ENCODE measurements at regions not wholly inside any gene's neighbourhood (a gene's known extent, or its start where the extent isn't known, plus 50 kb on each side); places are given as distances from the start of the nearest gene placed in this dataset.

DNA sequence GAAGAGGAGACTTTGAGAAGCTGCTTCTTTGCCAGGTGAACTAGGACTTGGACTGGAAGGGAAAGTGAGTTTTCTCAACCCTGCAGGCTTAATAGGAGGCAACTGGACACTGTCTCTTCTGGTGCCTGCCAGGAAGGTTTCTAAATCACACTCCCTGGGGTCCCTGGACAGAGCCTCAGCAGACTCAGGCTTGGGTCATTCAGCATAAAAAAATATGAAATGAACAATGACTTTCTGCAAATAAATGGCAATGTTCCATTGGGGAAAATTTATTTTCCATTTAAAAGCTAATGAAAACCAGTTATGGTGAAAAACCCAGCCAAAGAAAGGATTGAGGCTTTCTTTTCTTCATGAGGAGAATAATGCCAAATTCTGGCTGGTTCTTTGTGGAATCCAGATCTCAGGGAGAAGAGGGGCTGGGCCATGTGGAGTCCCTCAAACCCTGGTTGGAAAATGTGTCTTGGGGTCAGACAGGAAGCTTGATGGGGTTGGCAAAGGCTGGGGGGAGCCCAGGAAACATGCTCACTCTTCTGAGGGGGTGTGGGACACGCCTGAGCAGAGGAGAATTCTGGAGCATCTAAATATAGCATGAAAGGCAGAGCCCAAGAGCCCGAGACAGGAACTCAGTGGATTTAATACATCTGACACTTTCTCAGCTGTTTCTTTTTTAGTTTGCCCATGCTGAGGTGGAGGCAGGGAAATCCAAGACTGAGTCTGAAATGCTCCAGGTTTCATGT is 65.2 kb upstream of the EMX2 start:
- ChIA-PET POLR2A (ENCODE audit: unreplicated experiment) (no interaction called here), CTCF (no interaction called here)
- Histone ChIP-seq H3K9me2 (ENCODE audit: insufficient read depth) (no peaks in the 10 kb centered on the region), H4K20me1 (ENCODE audit: insufficient read depth) (no peaks in the 10 kb centered on the region), H3K4me1 (replicated peaks; ENCODE audit: insufficient read depth) (no peaks in the 10 kb centered on the region), H3K27me3 (ENCODE audit: insufficient read depth, low read depth) (no peaks in the 10 kb centered on the region), H3K9me3 (ENCODE audit: insufficient read depth, low read depth) (no peaks in the 10 kb centered on the region), H3K79me2 (ENCODE audit: low read depth) (no peaks in the 10 kb centered on the region), H3K4me2 (no peak overlapping the region), H2AFZ (no peak overlapping the region), H3K36me3 (ENCODE audit: low read depth) (no peaks in the 10 kb centered on the region), H3K27ac (no peak overlapping the region), H3F3A (ENCODE audit: insufficient read depth, low read depth) (no peaks in the 10 kb centered on the region), H3K4me3 (no peak overlapping the region)
- intact Hi-C loops (cut with micrococcal nuclease; ENCODE audit: unreplicated experiment), result no loop called here
- no peak for TF ChIP-seq EZH2 (IDR thresholded peaks at IDR 0.05; ENCODE audit: low read depth)
- TF ChIP-seq, protein P1, sequence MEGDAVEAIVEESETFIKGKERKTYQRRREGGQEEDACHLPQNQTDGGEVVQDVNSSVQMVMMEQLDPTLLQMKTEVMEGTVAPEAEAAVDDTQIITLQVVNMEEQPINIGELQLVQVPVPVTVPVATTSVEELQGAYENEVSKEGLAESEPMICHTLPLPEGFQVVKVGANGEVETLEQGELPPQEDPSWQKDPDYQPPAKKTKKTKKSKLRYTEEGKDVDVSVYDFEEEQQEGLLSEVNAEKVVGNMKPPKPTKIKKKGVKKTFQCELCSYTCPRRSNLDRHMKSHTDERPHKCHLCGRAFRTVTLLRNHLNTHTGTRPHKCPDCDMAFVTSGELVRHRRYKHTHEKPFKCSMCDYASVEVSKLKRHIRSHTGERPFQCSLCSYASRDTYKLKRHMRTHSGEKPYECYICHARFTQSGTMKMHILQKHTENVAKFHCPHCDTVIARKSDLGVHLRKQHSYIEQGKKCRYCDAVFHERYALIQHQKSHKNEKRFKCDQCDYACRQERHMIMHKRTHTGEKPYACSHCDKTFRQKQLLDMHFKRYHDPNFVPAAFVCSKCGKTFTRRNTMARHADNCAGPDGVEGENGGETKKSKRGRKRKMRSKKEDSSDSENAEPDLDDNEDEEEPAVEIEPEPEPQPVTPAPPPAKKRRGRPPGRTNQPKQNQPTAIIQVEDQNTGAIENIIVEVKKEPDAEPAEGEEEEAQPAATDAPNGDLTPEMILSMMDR (conservative IDR thresholded peaks at IDR 0.05), result no peak
- no peak for DNase-seq
- BruUV-seq (replicated peaks), result no TSS peak

DNA sequence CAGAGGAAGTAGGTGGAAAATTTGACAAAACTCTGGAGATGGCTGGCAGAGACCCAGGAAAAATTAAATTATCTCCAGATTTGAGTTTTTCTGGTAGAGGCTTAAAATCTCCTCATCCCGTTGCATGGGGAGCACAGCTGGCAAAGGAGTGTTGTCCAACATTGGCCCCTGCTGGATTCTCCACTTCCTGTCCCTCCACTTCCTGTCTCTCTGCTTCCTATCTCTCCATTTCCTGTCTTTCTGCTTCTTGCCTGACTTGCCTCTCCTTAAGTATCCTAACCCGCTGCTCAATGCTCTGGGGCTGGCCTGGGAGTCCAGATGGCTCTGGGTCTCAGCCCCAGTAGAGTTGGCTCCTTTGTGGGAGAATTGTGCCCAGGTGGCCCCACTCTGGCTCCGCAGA is 65.8 kb upstream of the EMX2 start:
- no peaks in the 10 kb centered on the region for H4K20me1 ChIP-seq (ENCODE audit: insufficient read depth)
- no TSS peak for BruUV-seq (replicated peaks)
- TF ChIP-seq, protein P1 (conservative IDR thresholded peaks at IDR 0.05), result no peak
- TF ChIP-seq EZH2 (IDR thresholded peaks at IDR 0.05; ENCODE audit: low read depth), result no peak
- no peaks in the 10 kb centered on the region for H3K4me1 ChIP-seq (replicated peaks; ENCODE audit: insufficient read depth)
- H3K27ac ChIP-seq, result no peak overlapping the region
- H3K9me3 ChIP-seq (ENCODE audit: insufficient read depth, low read depth), result no peaks in the 10 kb centered on the region
- no peaks in the 10 kb centered on the region for H3F3A ChIP-seq (ENCODE audit: insufficient read depth, low read depth)
- H3K36me3 ChIP-seq (ENCODE audit: low read depth), result no peaks in the 10 kb centered on the region
- intact Hi-C loops (cut with micrococcal nuclease; ENCODE audit: unreplicated experiment), result no loop called here
- H3K4me3 ChIP-seq, result no peak overlapping the region
- H3K27me3 ChIP-seq (ENCODE audit: insufficient read depth, low read depth), result no peaks in the 10 kb centered on the region
- POLR2A ChIA-PET (ENCODE audit: unreplicated experiment), result no interaction called here
- no peak for DNase-seq
- CTCF ChIA-PET, result no interaction called here
- no peaks in the 10 kb centered on the region for H3K79me2 ChIP-seq (ENCODE audit: low read depth)
- H3K4me2 ChIP-seq, result no peak overlapping the region
- no peak overlapping the region for H2AFZ ChIP-seq
- no peaks in the 10 kb centered on the region for H3K9me2 ChIP-seq (ENCODE audit: insufficient read depth)

DNA sequence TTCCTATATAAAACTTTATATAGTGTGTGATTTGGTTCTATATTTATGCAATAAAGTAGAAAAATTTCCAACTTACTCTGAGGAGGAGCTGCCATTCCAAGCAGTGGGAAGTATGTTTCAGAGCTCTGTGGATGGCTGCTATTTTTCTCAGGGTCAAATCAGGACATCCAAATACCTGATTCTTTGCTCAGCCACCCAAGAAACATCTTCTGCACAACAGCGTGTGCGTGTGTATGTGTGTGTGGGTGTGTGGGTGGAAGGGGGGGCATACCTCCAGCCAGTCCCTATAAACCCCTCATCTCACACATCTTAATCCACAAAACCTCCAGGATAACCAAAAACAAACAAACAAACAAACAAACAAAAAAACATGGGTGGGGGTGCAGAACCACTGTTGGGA is 66.3 kb upstream of the EMX2 start:
- H3K27ac ChIP-seq, result no peak overlapping the region
- DNase-seq, result no peak
- no TSS peak for BruUV-seq (replicated peaks)
- no peaks in the 10 kb centered on the region for H3K36me3 ChIP-seq (ENCODE audit: low read depth)
- no peaks in the 10 kb centered on the region for H3K9me3 ChIP-seq (ENCODE audit: insufficient read depth, low read depth)
- intact Hi-C loops (cut with micrococcal nuclease; ENCODE audit: unreplicated experiment), result no loop called here
- no peak overlapping the region for H3K4me3 ChIP-seq
- H3K79me2 ChIP-seq (ENCODE audit: low read depth), result no peaks in the 10 kb centered on the region
- TF ChIP-seq, protein P1 (conservative IDR thresholded peaks at IDR 0.05), result no peak
- TF ChIP-seq EZH2 (IDR thresholded peaks at IDR 0.05; ENCODE audit: low read depth), result no peak
- no peak overlapping the region for H3K4me2 ChIP-seq
- CTCF ChIA-PET, result no interaction called here
- H3K27me3 ChIP-seq (ENCODE audit: insufficient read depth, low read depth), result no peaks in the 10 kb centered on the region
- no peaks in the 10 kb centered on the region for H3F3A ChIP-seq (ENCODE audit: insufficient read depth, low read depth)
- H3K9me2 ChIP-seq (ENCODE audit: insufficient read depth), result no peaks in the 10 kb centered on the region
- POLR2A ChIA-PET (ENCODE audit: unreplicated experiment), result no interaction called here
- no peaks in the 10 kb centered on the region for H3K4me1 ChIP-seq (replicated peaks; ENCODE audit: insufficient read depth)
- no peaks in the 10 kb centered on the region for H4K20me1 ChIP-seq (ENCODE audit: insufficient read depth)
- no peak overlapping the region for H2AFZ ChIP-seq

All from PC-9 (cell line).